Cardiac muscle cell (in vitro differentiated cells and primary cell): ENCODE measurements at regions not wholly inside any gene's neighbourhood (a gene's known extent, or its start where the extent isn't known, plus 50 kb on each side); places are given as distances from the start of the nearest gene placed in this dataset.

Experiments used
- DNase-seq, 2 donors: peaks; one replicate each; pipeline versions ENCODE4 v3.0.0 to v3.0.0-alpha.2; 2010 to 2017; ENCODE audit warnings: low read depth in 1 of 2, low spot score in 1 of 2
- H3K27ac ChIP-seq: fragments of 200-600 bp; sonication (generic); 2 replicates; pipeline ENCODE4 v1.5.1; 2016
- H3K27me3 ChIP-seq: fragments of 200-600 bp; sonication (generic); 2 replicates; pipeline ENCODE4 v1.6.0; 2016; ENCODE audit warnings: control low read depth
- H3K36me3 ChIP-seq: fragments of 200-600 bp; sonication (generic); 2 replicates; pipeline ENCODE4 v1.5.1; 2016; ENCODE audit warnings: control low read depth
- H3K4me1 ChIP-seq: fragments of 200-600 bp; sonication (generic); 2 replicates; pipeline ENCODE4 v1.8.1; 2017; ENCODE audit warnings: low read depth, mild to moderate bottlenecking, mixed run types
- H3K4me3 ChIP-seq: fragments of 200-600 bp; sonication (generic); 2 replicates; pipeline ENCODE4 v1.5.1; 2016; ENCODE audit warnings: mild to moderate bottlenecking
- H3K9me3 ChIP-seq: fragments of 200-600 bp; sonication (generic); 2 replicates; pipeline ENCODE4 v1.5.1; 2017; ENCODE audit warnings: low read depth, mild to moderate bottlenecking, control low read depth
- TF ChIP-seq, protein P1 (sequence below): IDR thresholded peaks from 2 replicates; pipeline ENCODE4 v1.5.1; 2012; ENCODE audit warnings: low read depth, mild to moderate bottlenecking, low read length

DNA sequence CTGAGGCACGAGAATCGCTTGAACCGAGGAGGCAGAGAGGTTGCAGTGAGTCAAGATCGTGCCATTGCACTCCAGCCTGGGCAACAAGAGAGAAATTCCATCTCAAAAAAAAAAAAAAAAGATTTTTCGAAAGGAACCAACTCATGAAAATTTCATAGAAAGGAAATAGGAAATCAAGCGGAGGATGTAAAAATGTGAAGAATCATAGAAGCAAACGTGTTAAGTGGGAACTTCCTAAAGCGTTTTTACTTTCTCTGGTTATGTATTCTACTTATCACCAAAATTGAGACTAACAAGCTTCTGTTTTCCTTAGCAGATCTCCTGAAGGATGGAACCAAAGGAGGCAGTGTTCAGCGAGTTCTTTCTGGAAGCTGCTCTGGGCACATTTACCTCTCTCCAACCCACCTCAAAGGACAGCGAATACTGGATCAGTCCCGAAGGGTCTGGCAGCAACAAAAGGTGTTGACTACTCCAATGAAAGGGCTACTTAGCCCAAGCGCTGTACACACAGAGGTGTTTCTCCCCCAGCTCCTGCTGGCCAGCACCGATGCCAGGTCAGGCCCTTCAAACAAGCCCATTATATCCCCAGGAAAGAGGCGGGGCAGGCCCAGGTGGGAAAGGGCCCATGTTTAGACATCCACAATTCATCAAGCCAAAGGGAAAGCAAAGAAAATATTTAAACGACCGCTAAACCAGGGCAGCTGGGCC, 327.5 kb upstream of the JARID2 start:
- Histone ChIP-seq H3K4me3 (no peak overlapping the region), H3K9me3 (no peaks in the 10 kb centered on the region), H3K4me1 (peaks cover 3% of the 10 kb centered on the region), H3K27me3 (no peaks in the 10 kb centered on the region), H3K27ac (no peak overlapping the region), H3K36me3 (no peaks in the 10 kb centered on the region)
- TF ChIP-seq, protein P1, sequence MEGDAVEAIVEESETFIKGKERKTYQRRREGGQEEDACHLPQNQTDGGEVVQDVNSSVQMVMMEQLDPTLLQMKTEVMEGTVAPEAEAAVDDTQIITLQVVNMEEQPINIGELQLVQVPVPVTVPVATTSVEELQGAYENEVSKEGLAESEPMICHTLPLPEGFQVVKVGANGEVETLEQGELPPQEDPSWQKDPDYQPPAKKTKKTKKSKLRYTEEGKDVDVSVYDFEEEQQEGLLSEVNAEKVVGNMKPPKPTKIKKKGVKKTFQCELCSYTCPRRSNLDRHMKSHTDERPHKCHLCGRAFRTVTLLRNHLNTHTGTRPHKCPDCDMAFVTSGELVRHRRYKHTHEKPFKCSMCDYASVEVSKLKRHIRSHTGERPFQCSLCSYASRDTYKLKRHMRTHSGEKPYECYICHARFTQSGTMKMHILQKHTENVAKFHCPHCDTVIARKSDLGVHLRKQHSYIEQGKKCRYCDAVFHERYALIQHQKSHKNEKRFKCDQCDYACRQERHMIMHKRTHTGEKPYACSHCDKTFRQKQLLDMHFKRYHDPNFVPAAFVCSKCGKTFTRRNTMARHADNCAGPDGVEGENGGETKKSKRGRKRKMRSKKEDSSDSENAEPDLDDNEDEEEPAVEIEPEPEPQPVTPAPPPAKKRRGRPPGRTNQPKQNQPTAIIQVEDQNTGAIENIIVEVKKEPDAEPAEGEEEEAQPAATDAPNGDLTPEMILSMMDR = no peak
- no peak for DNase-seq

DNA sequence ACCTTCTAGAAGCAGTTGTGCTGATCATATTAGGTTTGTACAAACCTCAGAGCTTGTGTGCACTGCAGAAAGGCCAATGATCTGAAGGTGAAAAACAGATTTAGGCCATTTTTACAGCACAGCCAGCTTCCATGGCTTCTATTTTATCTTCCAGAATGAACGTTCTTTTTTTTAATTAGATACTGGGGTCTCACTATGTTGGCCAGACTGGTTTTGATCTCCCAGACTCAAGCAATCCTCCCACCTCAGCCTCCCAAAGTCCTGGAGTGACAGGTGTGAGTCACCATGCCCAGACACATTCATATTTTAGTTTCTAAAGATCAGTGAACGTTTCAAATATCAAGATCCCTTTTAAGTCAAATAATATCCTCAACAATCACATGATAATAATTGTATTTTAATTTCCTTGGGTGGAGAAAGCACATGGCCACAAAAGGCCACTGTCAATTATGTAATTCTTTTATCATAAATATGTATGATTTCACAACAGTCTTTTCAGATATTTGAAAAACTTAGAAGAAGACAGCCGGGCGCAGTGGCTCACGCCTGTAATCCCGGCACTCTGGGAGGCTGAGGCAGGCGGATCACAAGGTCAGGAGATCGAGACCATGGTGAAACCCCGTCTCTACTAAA, 326.7 kb upstream of the JARID2 start:
- H3K27me3 ChIP-seq = no peaks in the 10 kb centered on the region
- H3K9me3 ChIP-seq = no peaks in the 10 kb centered on the region
- H3K36me3 ChIP-seq = no peaks in the 10 kb centered on the region
- TF ChIP-seq, protein P1 = no peak
- no peak overlapping the region for H3K27ac ChIP-seq
- DNase-seq = no peak
- no peak overlapping the region for H3K4me3 ChIP-seq
- H3K4me1 ChIP-seq = peaks cover 3% of the 10 kb centered on the region

GRCh38 chr6:14920276-14920675, 325.6 kb upstream of the JARID2 start:
- peaks cover 8% of the 10 kb centered on the region for H3K4me1 ChIP-seq
- TF ChIP-seq, protein P1 = no peak
- no peak overlapping the region for H3K4me3 ChIP-seq
- no peaks in the 10 kb centered on the region for H3K27me3 ChIP-seq
- no peak overlapping the region for H3K27ac ChIP-seq
- H3K36me3 ChIP-seq = no peaks in the 10 kb centered on the region
- no peak for DNase-seq
- no peaks in the 10 kb centered on the region for H3K9me3 ChIP-seq

DNA sequence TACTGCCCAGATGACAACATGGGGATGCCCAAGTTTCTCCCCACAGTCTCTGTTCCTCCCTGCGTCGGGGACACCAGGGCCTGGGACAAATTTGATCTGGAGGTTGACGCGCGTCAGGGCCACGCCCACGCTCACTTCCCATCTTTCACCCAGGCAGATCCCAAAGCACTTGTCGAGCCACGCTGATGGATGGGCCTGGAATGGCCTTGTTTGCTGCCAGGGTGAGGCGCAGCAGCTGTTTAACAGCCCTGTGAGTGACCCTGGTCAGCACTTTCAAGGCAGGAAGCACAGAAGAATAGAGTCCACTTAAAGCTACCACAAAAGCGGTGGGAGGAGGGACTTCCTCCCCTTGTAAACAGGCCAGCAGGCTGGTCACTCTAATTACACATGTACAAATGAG, 324.7 kb upstream of the JARID2 start:
- no peaks in the 10 kb centered on the region for H3K9me3 ChIP-seq
- TF ChIP-seq, protein P1 = no peak
- DNase-seq = peak in 1 of 2 donors; percentile 40
- H3K4me1 ChIP-seq = peaks cover 9% of the 10 kb centered on the region
- H3K27me3 ChIP-seq = no peaks in the 10 kb centered on the region
- H3K36me3 ChIP-seq = no peaks in the 10 kb centered on the region
- H3K27ac ChIP-seq = no peak overlapping the region
- H3K4me3 ChIP-seq = no peak overlapping the region

DNA sequence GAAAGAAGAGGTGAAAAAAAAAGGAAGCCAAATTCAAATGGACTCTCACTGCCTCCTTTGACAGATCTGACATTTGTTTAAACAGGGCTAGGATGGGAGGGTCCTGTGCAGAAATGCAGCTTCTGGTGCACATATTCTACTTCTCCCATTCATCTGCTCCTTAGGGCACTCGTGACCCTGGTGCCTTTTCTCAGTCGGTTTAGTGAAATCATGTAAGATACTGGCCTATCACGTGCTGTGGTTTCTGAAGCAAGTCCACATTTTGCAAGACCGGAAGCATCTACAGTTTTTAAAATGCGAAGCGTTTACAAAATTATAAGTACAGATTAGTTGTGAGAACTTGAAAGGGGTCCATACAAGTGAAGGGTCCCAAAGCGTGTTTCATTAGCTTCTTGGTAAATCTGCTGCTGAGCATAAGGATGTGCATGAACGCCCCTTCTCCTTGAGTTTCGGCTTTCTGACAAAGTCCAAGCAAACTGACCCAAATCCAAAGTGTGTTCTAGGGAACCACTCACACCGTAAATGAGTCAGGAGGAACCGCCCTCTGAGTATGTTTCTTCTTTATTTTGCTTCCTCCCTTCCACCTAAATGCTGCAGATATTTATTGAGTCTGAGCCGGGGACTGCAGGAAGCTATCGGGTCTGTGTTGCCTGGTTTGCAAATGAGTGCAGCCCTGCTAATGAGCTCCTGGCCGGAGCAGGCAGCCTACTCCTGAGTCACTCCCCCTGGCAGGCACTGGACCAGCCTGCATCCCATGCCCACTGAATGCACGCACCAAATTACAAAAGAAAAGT, 323.8 kb upstream of the JARID2 start:
- DNase-seq = peak in 1 of 2 donors; percentile 41
- no peak overlapping the region for H3K27ac ChIP-seq
- no peaks in the 10 kb centered on the region for H3K27me3 ChIP-seq
- peaks cover 6% of the 10 kb centered on the region for H3K4me1 ChIP-seq
- TF ChIP-seq, protein P1 = no peak
- H3K9me3 ChIP-seq = no peaks in the 10 kb centered on the region
- no peaks in the 10 kb centered on the region for H3K36me3 ChIP-seq
- H3K4me3 ChIP-seq = no peak overlapping the region
